ENCODE measurements at regions not wholly inside any gene's neighbourhood (a gene's known extent, or its start where the extent isn't known, plus 50 kb on each side); places are given as distances from the start of the nearest gene placed in this dataset.

- no peak for DNase-seq
These were observed 239.4 kb upstream of the FBXL7 start for GRCh38 chr5:15260356-15261268.

- no peak for DNase-seq
These were observed 243.5 kb upstream of the FBXL7 start for GRCh38 chr5:15256485-15256884.

DNA sequence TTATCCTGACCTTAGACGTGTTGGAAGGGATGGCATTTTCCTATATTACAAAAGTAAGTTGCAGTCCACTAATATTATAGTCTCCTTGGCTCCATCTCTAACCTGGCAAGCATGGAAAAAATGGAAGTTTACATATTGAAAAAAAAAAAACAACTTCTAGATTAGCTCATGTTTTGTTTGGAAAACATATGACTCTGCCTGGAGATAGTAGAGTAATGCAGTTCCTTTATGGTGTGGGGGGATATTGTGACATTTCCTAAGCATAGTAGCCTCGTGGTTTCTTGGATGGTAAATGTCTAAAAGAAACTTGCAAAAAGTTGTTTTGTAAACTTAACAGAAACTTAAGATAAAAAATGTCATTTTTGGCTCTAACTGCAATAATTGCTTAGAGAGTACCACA lies 244.4 kb upstream of the FBXL7 start:
- no peak for DNase-seq

DNA sequence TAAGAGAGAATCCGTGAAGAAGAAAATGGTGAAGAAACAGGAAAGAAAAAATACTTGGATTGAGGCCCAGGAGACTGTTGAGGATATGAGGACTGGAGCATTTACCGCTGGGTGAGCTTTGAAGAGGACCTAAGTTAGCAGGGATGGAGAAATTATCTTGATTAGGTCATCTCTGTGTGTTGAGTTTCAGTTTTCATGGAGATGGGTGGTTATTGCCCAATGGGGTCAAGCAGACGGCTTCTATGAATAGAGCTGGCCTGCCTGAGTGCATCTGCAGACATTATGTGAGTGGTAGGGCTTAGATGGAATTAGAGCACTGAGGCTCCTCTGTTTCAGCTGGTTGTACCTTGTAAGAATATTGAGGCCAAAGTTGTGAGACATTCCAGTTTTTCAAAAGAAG lies 245.4 kb upstream of the FBXL7 start:
- DNase-seq: no peak

GRCh38 chr5:15252331-15252730 lies 247.6 kb upstream of the FBXL7 start:
- no peak for DNase-seq

GRCh38 chr5:15249152-15249551 lies 250.8 kb upstream of the FBXL7 start:
- DNase-seq: no peak

DNA sequence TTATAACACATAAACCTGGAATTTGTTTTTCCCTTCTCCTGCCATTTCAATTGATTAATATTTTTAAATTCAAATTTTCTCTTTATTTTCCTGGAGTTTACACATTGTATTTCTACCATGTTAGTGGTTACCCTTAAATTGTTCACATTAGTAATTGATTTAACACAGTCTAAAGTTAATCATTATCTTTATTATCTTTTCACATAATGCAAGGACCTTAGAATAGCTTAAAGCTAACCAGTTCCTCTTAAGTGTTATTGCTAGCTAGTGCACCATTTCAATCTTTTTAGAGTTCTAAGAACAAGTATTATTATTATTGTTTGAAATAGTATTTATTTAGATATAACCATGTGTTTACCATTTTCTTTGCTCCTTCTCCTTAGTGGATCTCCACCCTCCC lies 251.2 kb upstream of the FBXL7 start:
- no peak for DNase-seq

DNA sequence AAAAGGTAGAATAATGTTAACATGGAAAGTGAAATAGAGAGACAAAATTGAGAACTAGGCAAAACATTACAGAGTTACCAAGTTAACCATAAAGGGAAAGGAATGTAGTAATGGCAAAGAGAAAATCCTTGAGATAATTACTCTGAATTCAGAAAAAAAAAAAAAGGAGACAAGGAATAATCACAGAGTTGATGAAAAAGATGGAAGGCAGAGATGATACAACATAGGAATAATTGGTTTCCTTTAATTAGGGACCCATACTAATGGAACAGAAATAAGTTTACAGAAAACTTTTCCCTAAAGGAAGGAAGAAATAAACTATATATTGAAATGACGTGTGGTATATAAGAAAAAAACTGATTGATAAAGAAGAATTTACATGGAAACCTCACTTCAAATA lies 254.1 kb upstream of the FBXL7 start:
- no peak for DNase-seq

- no peak for DNase-seq
These were observed 256.5 kb upstream of the FBXL7 start for GRCh38 chr5:15243301-15244020.

DNA sequence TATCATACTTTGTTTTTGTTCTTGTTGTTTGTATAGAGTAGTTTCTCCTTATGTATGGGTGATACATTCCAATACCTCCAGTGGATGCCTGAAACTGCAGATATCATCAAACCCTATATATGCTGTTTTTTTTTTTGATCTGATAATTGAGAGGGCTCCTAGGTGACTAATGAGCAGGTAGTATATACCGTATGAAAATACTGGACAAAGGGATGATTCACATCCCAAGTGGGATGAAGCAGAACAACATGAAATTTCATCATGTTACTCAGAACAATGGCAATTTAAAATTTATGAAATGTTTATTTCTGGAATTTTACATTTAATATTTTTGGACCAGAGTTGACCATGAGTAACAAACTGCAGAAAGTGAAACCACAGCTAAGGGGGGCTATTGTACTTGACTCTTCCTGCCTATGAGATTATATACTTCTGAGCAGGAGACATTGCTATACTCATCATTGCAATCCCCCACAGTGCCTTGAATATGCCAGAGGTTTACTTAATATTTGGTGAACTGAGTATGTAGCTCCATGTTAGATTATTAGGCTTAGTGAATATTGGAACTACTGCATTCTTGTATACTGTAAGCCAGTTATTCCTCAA lies 258.7 kb upstream of the FBXL7 start:
- DNase-seq: no peak

GRCh38 chr5:15238006-15238405 lies 262.0 kb upstream of the FBXL7 start:
- no peak for DNase-seq

DNA sequence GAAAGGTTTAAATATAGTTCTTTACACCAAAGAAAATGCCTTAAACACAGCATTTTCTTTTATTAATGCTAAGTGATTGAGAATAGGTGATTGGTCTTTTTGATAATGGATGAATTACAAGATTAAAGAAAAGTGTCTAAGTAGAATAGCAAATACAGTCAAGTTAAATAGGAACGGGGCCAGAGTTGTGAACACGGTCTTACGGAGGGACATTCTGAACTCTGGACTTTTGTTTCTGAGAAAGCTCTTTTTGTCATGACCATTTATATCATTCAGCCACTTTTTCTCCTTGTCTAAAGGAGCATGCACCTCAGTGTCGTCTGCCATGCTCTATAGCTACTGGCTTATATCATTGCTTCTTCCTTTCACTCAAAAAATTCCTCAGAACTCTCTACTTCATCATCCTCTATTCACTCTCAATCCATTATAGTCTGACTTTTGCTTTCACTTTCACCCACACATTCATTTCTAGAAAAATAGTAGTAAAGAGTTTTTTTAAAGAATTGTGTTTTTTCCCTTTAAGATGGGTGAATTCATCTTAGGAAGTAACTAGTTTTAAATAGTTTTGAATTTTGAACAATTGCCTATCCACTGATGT lies 263.0 kb upstream of the FBXL7 start:
- no peak for DNase-seq

- no peak for DNase-seq
These were observed 265.1 kb upstream of the FBXL7 start for GRCh38 chr5:15234911-15235310.

- DNase-seq: no peak
These were observed 265.6 kb upstream of the FBXL7 start for GRCh38 chr5:15234366-15234765.

- no peak for DNase-seq
These were observed 266.4 kb upstream of the FBXL7 start for GRCh38 chr5:15233566-15233965.

DNA sequence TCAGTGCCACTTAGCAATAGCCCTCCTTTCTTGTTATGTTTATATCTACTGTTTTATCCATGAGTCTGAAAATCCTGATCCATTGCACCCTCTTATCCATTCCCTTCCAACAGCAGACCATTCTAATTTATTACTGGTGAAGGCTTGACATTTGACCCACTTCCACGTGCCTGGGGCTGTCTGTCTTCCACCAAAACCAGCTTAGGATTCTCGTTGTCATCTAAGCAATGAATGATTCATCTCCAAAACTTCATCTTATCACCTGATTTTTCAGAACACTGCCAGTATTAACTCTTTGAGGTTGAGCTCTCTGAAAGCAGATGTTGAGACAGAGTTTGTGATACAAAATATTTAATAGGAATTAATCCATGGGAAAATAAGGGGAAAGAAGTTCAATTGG lies 277.8 kb upstream of the FBXL7 start:
- DNase-seq: no peak

- no peak for DNase-seq
These were observed 279.3 kb upstream of the FBXL7 start for GRCh38 chr5:15220642-15221173.

- no peak for DNase-seq
These were observed 284.9 kb upstream of the FBXL7 start for GRCh38 chr5:15215056-15215455.

- DNase-seq: no peak
These were observed 286.0 kb upstream of the FBXL7 start for GRCh38 chr5:15214010-15214409.

- no peak for DNase-seq
These were observed 290.8 kb upstream of the FBXL7 start for GRCh38 chr5:15209053-15209762.

DNA sequence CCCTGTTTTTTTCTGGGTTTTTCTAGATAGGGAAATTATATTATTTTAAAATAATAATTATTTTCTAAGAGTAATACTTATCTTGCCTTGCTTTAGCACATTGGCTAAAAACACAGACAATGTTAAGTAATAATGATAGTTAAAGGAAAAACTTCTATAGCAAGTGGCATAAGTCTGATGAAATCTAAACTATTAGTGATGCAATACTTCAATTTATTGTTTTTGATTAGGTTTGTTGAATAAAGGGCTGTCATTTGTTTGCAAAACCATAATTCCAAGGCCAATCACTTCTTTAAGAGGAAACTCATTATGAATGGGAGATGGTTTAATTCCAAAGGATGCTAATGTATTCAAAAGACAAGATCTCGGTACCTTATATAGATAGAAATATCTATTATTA lies 293.8 kb upstream of the FBXL7 start:
- DNase-seq: no peak

- no peak for DNase-seq
These were observed 296.6 kb upstream of the FBXL7 start for GRCh38 chr5:15203376-15203775.

- DNase-seq: no peak
These were observed 309.0 kb upstream of the FBXL7 start for GRCh38 chr5:15191012-15191411.
